ENCODE measurements at regions not wholly inside any gene's neighbourhood (a gene's known extent, or its start where the extent isn't known, plus 50 kb on each side); places are given as distances from the start of the nearest gene placed in this dataset.

DNA sequence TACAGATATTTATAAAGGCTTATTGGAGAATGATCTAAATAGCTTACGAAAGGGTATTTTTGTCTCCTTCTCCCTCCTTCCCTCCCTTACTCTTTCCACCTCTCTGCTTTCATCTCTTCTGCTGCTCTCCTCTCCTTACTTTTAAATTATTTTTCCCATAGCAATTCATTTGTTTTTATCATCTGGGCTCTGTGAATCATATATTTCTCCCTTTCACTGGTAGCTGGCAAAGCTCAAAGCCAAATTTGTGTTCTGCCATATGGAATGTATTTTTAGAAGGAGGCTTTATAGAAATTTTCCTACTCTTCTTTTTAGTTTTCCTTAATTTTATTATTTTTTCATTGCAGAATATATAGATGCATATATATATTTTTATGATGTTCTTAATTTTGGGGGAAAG, 385.8 kb downstream of the C3orf38 start:
- Mint-ChIP-seq H3K4me1 (ENCODE audit: low read depth) (no peaks in the 10 kb centered on the region), H3K27me3 (ENCODE audit: low read depth) (no peaks in the 10 kb centered on the region)
- intact Hi-C loops (cut with micrococcal nuclease), result no loop called here

GRCh38 chr3:88542916-88543315, 393.2 kb downstream of the C3orf38 start:
- Mint-ChIP-seq H3K27ac (no peak overlapping the region), H3K9me3 (peaks cover 16% of the 10 kb centered on the region), H3K27me3 (ENCODE audit: low read depth) (no peaks in the 10 kb centered on the region), H3K36me3 (ENCODE audit: low read depth) (no peaks in the 10 kb centered on the region), H3K4me1 (ENCODE audit: low read depth) (no peaks in the 10 kb centered on the region), H3K4me3 (ENCODE audit: low read depth) (no peak overlapping the region)
- no peak for DNase-seq (ENCODE audit: low spot score)
- intact Hi-C loops (cut with micrococcal nuclease), result no loop called here

More for the DNA sequence above, 385.8 kb downstream of the C3orf38 start:
- Mint-ChIP-seq H3K9me3 (no peaks in the 10 kb centered on the region), H3K4me3 (ENCODE audit: low read depth) (no peak overlapping the region), H3K36me3 (ENCODE audit: low read depth) (no peaks in the 10 kb centered on the region), H3K27ac (no peak overlapping the region)
- no peak for DNase-seq (ENCODE audit: low spot score)

GRCh38 chr3:88572450-88572849, 422.7 kb downstream of the C3orf38 start:
- H3K27ac Mint-ChIP-seq, result no peak overlapping the region
- intact Hi-C loops (cut with micrococcal nuclease), result no loop called here
- no peaks in the 10 kb centered on the region for H3K4me1 Mint-ChIP-seq (ENCODE audit: low read depth)
- no peaks in the 10 kb centered on the region for H3K36me3 Mint-ChIP-seq (ENCODE audit: low read depth)
- H3K4me3 Mint-ChIP-seq (ENCODE audit: low read depth), result no peak overlapping the region
- H3K9me3 Mint-ChIP-seq, result peaks cover 21% of the 10 kb centered on the region
- DNase-seq (ENCODE audit: low spot score), result no peak
- H3K27me3 Mint-ChIP-seq (ENCODE audit: low read depth), result no peaks in the 10 kb centered on the region

GRCh38 chr3:88573472-88573871, 423.7 kb downstream of the C3orf38 start:
- peaks cover 21% of the 10 kb centered on the region for H3K9me3 Mint-ChIP-seq
- no peaks in the 10 kb centered on the region for H3K27me3 Mint-ChIP-seq (ENCODE audit: low read depth)
- no peak overlapping the region for H3K27ac Mint-ChIP-seq
- H3K4me1 Mint-ChIP-seq (ENCODE audit: low read depth), result no peaks in the 10 kb centered on the region
- no peak for DNase-seq (ENCODE audit: low spot score)
- H3K4me3 Mint-ChIP-seq (ENCODE audit: low read depth), result no peak overlapping the region
- no peaks in the 10 kb centered on the region for H3K36me3 Mint-ChIP-seq (ENCODE audit: low read depth)
- intact Hi-C loops (cut with micrococcal nuclease), result no loop called here

DNA sequence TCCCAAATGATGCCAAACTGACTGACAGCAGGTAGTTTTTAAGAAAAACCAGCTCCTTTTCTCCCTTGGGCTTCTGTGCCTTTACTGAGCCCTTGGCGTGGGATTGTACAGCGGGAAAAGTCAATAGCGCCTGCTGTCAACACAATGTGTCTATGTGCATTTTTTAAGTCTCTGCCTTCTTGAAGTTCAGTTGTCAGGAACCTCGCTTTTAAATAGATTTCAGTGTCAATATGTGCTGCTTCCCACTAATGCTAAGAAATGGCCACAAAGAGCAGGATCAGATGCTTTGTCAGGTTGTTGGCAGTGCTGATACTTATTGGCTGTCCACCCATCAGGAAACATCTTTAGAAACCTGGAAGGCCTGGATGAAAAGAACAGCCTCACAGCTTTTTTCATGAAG, 424.4 kb downstream of the C3orf38 start:
- H3K9me3 Mint-ChIP-seq, result peaks cover 16% of the 10 kb centered on the region
- no peaks in the 10 kb centered on the region for H3K36me3 Mint-ChIP-seq (ENCODE audit: low read depth)
- H3K4me3 Mint-ChIP-seq (ENCODE audit: low read depth), result no peak overlapping the region
- H3K4me1 Mint-ChIP-seq (ENCODE audit: low read depth), result no peaks in the 10 kb centered on the region
- no peak for DNase-seq (ENCODE audit: low spot score)
- H3K27me3 Mint-ChIP-seq (ENCODE audit: low read depth), result no peaks in the 10 kb centered on the region
- no peak overlapping the region for H3K27ac Mint-ChIP-seq
- intact Hi-C loops (cut with micrococcal nuclease), result no loop called here

GRCh38 chr3:88584451-88584850, 434.7 kb downstream of the C3orf38 start:
- no peaks in the 10 kb centered on the region for H3K27me3 Mint-ChIP-seq (ENCODE audit: low read depth)
- no peaks in the 10 kb centered on the region for H3K4me1 Mint-ChIP-seq (ENCODE audit: low read depth)
- no peak for DNase-seq (ENCODE audit: low spot score)
- no peak overlapping the region for H3K27ac Mint-ChIP-seq
- no peaks in the 10 kb centered on the region for H3K9me3 Mint-ChIP-seq
- intact Hi-C loops (cut with micrococcal nuclease), result no loop called here
- H3K4me3 Mint-ChIP-seq (ENCODE audit: low read depth), result no peak overlapping the region
- no peaks in the 10 kb centered on the region for H3K36me3 Mint-ChIP-seq (ENCODE audit: low read depth)

DNA sequence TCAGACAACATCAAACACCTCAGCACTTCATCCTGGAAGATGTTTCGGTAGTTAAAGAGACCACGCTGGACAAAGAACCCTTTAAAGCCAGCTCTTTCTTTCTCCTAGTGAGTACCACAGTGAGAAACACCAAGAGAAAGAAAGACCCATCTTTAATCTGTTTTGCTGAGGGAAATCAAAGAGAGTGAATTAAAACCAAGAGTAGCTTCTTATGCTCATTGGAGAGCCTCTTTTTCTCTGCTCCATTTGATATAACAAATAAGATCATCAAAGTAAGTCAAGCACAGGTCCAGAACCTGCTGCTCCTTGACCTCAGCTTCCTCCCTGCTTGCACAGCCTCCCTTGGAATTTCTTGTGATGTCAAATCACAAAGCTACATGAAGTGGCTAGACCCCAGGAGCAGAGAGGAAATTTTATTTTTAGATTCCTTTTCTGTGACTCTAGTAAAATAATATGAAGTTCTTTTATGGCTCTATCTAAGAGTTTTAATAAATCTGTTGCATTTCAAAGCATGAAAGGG, 436.4 kb downstream of the C3orf38 start:
- Mint-ChIP-seq H3K36me3 (ENCODE audit: low read depth) (no peaks in the 10 kb centered on the region), H3K4me3 (ENCODE audit: low read depth) (no peak overlapping the region), H3K27me3 (ENCODE audit: low read depth) (no peaks in the 10 kb centered on the region), H3K9me3 (no peaks in the 10 kb centered on the region), H3K27ac (no peak overlapping the region), H3K4me1 (ENCODE audit: low read depth) (no peaks in the 10 kb centered on the region)
- intact Hi-C loops (cut with micrococcal nuclease), result no loop called here
- no peak for DNase-seq (ENCODE audit: low spot score)

GRCh38 chr3:88589138-88589537, 439.4 kb downstream of the C3orf38 start:
- H3K27ac Mint-ChIP-seq, result no peak overlapping the region
- intact Hi-C loops (cut with micrococcal nuclease), result no loop called here

GRCh38 chr3:88595026-88595425, 445.3 kb downstream of the C3orf38 start:
- no peaks in the 10 kb centered on the region for H3K27me3 Mint-ChIP-seq (ENCODE audit: low read depth)

More at GRCh38 chr3:88589138-88589537, 439.4 kb downstream of the C3orf38 start:
- Mint-ChIP-seq H3K36me3 (ENCODE audit: low read depth) (no peaks in the 10 kb centered on the region), H3K4me1 (ENCODE audit: low read depth) (no peaks in the 10 kb centered on the region), H3K9me3 (no peaks in the 10 kb centered on the region), H3K27me3 (ENCODE audit: low read depth) (no peaks in the 10 kb centered on the region), H3K4me3 (ENCODE audit: low read depth) (no peak overlapping the region)
- no peak for DNase-seq (ENCODE audit: low spot score)

DNA sequence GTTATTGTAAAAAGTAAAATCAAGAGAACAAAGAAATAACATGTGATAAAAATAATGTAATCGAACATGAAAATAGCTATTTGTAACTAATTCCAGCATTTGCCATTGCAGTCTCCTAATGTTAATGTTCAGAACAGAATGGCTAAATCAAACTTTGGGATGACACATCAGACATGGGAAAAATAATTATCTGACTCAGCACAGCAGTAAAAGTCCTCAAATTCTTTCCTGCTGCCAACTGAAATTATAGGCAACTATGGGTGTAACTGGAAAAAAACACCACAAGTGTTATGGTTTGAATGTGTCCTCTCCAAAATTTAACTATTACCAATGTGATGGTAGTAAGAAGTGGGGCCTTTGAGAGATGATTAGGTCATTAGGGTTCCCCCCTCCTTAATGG, 446.7 kb downstream of the C3orf38 start:
- H3K36me3 Mint-ChIP-seq (ENCODE audit: low read depth), result no peaks in the 10 kb centered on the region
- intact Hi-C loops (cut with micrococcal nuclease), result no loop called here
- no peak overlapping the region for H3K27ac Mint-ChIP-seq
- no peak for DNase-seq (ENCODE audit: low spot score)
- H3K27me3 Mint-ChIP-seq (ENCODE audit: low read depth), result no peaks in the 10 kb centered on the region
- no peaks in the 10 kb centered on the region for H3K4me1 Mint-ChIP-seq (ENCODE audit: low read depth)
- peaks cover 15% of the 10 kb centered on the region for H3K9me3 Mint-ChIP-seq
- H3K4me3 Mint-ChIP-seq (ENCODE audit: low read depth), result no peak overlapping the region

More at GRCh38 chr3:88595026-88595425, 445.3 kb downstream of the C3orf38 start:
- Mint-ChIP-seq H3K4me3 (ENCODE audit: low read depth) (no peak overlapping the region), H3K36me3 (ENCODE audit: low read depth) (no peaks in the 10 kb centered on the region), H3K9me3 (peaks cover 5% of the 10 kb centered on the region), H3K4me1 (ENCODE audit: low read depth) (no peaks in the 10 kb centered on the region), H3K27ac (no peak overlapping the region)
- intact Hi-C loops (cut with micrococcal nuclease), result no loop called here
- DNase-seq (ENCODE audit: low spot score), result no peak

- no peak overlapping the region for H3K27ac Mint-ChIP-seq
Measured at GRCh38 chr3:88610820-88611219, 461.1 kb downstream of the C3orf38 start.

DNA sequence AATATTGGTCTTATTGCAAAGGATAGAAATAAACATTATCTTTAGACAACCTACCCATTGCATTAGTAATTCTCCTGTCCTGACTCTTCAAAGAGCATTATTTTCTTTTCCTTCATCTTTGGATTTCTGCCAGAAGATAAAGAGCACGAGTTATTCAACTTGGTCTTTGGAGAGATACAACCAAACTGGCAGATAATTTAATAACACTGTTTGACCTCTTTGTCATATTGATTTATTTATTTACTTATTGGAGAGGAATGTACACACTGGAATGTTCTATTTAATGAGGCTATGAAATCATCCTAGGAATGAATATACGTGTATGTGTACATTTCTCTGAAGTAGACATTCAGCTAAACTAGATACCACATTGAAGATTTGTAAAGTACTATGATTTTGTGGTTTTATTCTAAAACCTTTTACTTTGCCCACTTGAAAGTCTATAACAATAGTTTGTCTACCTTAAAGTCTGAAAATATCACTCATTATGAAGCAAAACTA, 462.1 kb downstream of the C3orf38 start:
- Mint-ChIP-seq H3K4me1 (ENCODE audit: low read depth) (no peaks in the 10 kb centered on the region), H3K4me3 (ENCODE audit: low read depth) (no peak overlapping the region), H3K36me3 (ENCODE audit: low read depth) (no peaks in the 10 kb centered on the region), H3K27ac (no peak overlapping the region), H3K27me3 (ENCODE audit: low read depth) (no peaks in the 10 kb centered on the region), H3K9me3 (peaks cover 3% of the 10 kb centered on the region)
- intact Hi-C loops (cut with micrococcal nuclease), result no loop called here
- no peak for DNase-seq (ENCODE audit: low spot score)

More at GRCh38 chr3:88610820-88611219, 461.1 kb downstream of the C3orf38 start:
- H3K27me3 Mint-ChIP-seq (ENCODE audit: low read depth), result no peaks in the 10 kb centered on the region
- H3K36me3 Mint-ChIP-seq (ENCODE audit: low read depth), result no peaks in the 10 kb centered on the region
- no peaks in the 10 kb centered on the region for H3K4me1 Mint-ChIP-seq (ENCODE audit: low read depth)
- intact Hi-C loops (cut with micrococcal nuclease), result no loop called here
- DNase-seq (ENCODE audit: low spot score), result no peak
- H3K9me3 Mint-ChIP-seq, result peaks cover 3% of the 10 kb centered on the region
- H3K4me3 Mint-ChIP-seq (ENCODE audit: low read depth), result no peak overlapping the region

- DNase-seq (ENCODE audit: low spot score), result no peak
- H3K9me3 Mint-ChIP-seq, result no peaks in the 10 kb centered on the region
- no peak overlapping the region for H3K27ac Mint-ChIP-seq
- no peak overlapping the region for H3K4me3 Mint-ChIP-seq (ENCODE audit: low read depth)
- no peaks in the 10 kb centered on the region for H3K4me1 Mint-ChIP-seq (ENCODE audit: low read depth)
- H3K36me3 Mint-ChIP-seq (ENCODE audit: low read depth), result no peaks in the 10 kb centered on the region
- intact Hi-C loops (cut with micrococcal nuclease), result no loop called here
- H3K27me3 Mint-ChIP-seq (ENCODE audit: low read depth), result no peaks in the 10 kb centered on the region
Measured at GRCh38 chr3:88616413-88616812, 466.7 kb downstream of the C3orf38 start.

DNA sequence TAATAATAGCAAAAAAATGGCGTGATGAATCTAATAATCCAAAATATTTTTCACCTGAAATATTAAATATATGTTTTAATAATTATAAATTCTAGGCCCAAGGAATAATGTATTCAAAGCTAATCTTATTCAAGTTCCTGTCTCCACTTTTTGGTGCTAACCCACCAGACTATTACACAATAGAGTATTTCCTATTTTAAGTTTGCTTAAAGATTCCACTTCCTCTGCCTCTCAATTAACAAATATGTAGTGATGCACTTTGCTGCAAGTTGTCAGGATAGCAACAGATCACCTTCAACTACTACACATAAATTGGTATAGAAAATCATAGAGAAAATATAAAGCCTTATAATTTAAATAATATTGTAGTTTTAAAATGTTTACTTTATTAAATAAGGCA, 467.5 kb downstream of the C3orf38 start:
- H3K4me3 Mint-ChIP-seq (ENCODE audit: low read depth), result no peak overlapping the region

More for the DNA sequence above, 467.5 kb downstream of the C3orf38 start:
- Mint-ChIP-seq H3K27me3 (ENCODE audit: low read depth) (no peaks in the 10 kb centered on the region), H3K36me3 (ENCODE audit: low read depth) (no peaks in the 10 kb centered on the region), H3K27ac (no peak overlapping the region), H3K4me1 (ENCODE audit: low read depth) (no peaks in the 10 kb centered on the region), H3K9me3 (no peaks in the 10 kb centered on the region)
- DNase-seq (ENCODE audit: low spot score), result no peak
- intact Hi-C loops (cut with micrococcal nuclease), result no loop called here

Data from activated T-helper 2 cell treated with anti-CD3 and anti-CD28 coated beads, Interferon-gamma antibody, Interleukin-2, Interleukin-4, amounts not matched to agents 10 μg/mL and 5 μg/mL and 100 μg/mL, durations not matched to agents 14 hours and 24 hours and 36 hours (primary cell).